ENCODE measurements at regions not wholly inside any gene's neighbourhood (a gene's known extent, or its start where the extent isn't known, plus 50 kb on each side); places are given as distances from the start of the nearest gene placed in this dataset.

DNA sequence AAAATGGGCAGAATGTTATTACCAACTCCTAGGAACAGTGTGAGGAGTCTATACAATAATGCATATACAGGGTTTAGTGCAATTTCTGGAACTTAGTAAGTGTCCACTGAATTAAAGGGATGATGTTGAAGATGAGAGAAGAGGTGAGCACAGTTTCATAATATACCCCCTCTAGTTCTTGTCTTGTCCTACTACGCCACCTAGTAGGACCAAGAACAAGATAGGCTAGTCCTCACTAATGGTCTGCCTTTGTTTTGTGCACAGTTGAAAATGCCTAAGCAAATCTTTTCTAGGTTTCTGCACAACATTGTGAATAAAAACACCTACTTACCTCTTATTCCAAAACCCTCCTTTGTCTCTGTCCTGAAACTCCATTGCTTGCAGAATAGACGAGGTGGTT lies 670.2 kb downstream of the CDH8 start:
- TF ChIP-seq RAD21 (IDR thresholded peaks at IDR 0.05) (no peak), SP1 (IDR thresholded peaks at IDR 0.05) (no peak)
- TF ChIP-seq, protein P1, sequence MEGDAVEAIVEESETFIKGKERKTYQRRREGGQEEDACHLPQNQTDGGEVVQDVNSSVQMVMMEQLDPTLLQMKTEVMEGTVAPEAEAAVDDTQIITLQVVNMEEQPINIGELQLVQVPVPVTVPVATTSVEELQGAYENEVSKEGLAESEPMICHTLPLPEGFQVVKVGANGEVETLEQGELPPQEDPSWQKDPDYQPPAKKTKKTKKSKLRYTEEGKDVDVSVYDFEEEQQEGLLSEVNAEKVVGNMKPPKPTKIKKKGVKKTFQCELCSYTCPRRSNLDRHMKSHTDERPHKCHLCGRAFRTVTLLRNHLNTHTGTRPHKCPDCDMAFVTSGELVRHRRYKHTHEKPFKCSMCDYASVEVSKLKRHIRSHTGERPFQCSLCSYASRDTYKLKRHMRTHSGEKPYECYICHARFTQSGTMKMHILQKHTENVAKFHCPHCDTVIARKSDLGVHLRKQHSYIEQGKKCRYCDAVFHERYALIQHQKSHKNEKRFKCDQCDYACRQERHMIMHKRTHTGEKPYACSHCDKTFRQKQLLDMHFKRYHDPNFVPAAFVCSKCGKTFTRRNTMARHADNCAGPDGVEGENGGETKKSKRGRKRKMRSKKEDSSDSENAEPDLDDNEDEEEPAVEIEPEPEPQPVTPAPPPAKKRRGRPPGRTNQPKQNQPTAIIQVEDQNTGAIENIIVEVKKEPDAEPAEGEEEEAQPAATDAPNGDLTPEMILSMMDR (IDR thresholded peaks at IDR 0.05; ENCODE audit: low read depth, low read length, missing input control): no peak

Data from liver (tissue), 3 donors.